PC-9 (cell line): ENCODE measurements at regions not wholly inside any gene's neighbourhood (a gene's known extent, or its start where the extent isn't known, plus 50 kb on each side); places are given as distances from the start of the nearest gene placed in this dataset.

Experiments
- EZH2 ChIP-seq: fragments of 200-600 bp; sonication (generic); IDR thresholded peaks from 2 replicates; pipeline ENCODE4 v1.8.0; 2017; ENCODE audit warnings: antibody characterized with exemption, low read depth
- TF ChIP-seq, protein P1 (sequence below): fragments of 200-600 bp; sonication (generic); conservative IDR thresholded peaks from 2 replicates; pipeline ENCODE4 v1.6.1; 2017; ENCODE audit warnings: mixed run types, antibody characterized with exemption, mild to moderate bottlenecking, moderate library complexity

DNA sequence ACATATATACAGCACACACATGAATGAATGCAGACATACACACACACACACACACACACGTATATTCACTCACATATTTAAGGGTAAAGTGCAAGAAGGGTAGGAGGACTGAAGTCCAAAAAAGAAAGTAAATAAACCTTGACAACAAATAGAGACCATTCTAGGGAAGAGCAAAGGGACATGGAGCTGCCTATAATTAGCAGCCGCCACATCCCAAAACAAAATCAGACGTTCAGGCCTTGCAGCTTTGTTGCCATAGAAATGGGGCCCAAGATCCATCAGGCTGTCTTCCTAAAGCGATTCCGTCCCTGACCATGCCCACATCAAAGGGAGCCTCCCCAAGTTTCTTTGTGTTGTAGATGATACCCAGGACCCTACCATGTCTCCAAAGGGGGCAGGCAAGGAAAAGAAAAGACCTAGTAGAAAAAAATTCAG lies 703.5 kb upstream of the TBX3 start:
- TF ChIP-seq, protein P1, sequence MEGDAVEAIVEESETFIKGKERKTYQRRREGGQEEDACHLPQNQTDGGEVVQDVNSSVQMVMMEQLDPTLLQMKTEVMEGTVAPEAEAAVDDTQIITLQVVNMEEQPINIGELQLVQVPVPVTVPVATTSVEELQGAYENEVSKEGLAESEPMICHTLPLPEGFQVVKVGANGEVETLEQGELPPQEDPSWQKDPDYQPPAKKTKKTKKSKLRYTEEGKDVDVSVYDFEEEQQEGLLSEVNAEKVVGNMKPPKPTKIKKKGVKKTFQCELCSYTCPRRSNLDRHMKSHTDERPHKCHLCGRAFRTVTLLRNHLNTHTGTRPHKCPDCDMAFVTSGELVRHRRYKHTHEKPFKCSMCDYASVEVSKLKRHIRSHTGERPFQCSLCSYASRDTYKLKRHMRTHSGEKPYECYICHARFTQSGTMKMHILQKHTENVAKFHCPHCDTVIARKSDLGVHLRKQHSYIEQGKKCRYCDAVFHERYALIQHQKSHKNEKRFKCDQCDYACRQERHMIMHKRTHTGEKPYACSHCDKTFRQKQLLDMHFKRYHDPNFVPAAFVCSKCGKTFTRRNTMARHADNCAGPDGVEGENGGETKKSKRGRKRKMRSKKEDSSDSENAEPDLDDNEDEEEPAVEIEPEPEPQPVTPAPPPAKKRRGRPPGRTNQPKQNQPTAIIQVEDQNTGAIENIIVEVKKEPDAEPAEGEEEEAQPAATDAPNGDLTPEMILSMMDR: no peak
- TF ChIP-seq EZH2: no peak
